Right lobe of liver (tissue), 6 donors: ENCODE measurements at regions not wholly inside any gene's neighbourhood (a gene's known extent, or its start where the extent isn't known, plus 50 kb on each side); places are given as distances from the start of the nearest gene placed in this dataset.

Source experiments
- ATAC-seq, 4 donors: fragments of 200-7000 bp; cut with Tn5 transposase; one replicate each; pipeline ENCODE4 v1.9.1; 2020; ENCODE audit warnings: mild to moderate bottlenecking in 4 of 4, moderate library complexity in 4 of 4
- DNase-seq, 3 donors: peaks; one replicate each; pipeline ENCODE4 v3.0.0-alpha.2; 2020
- H3K27ac ChIP-seq, 3 donors: fragments of 200-600 bp; one replicate each; pipeline ENCODE4 v1.8.0; 2022
- H3K27me3 ChIP-seq, 2 donors: fragments of 200-600 bp; one replicate each; pipeline ENCODE4 v1.8.0; 2022
- H3K36me3 ChIP-seq, 4 donors: fragments of 200-600 bp; sonication (generic) in 1 of 4; one replicate each; pipeline versions ENCODE4 v1.5.1 to v1.8.0; 2017 to 2022; ENCODE audit warnings: control low read depth in 1 of 4
- H3K4me1 ChIP-seq, 4 donors: fragments of 200-600 bp; sonication (generic) in 1 of 4; one replicate each; pipeline versions ENCODE4 v1.5.1 to v1.8.0; 2017 to 2022; ENCODE audit warnings: control low read depth in 1 of 4
- H3K4me3 ChIP-seq, 3 donors: fragments of 200-600 bp; one replicate each; pipeline ENCODE4 v1.8.0; 2022
- H3K9me3 ChIP-seq, 4 donors: fragments of 200-600 bp; sonication (generic) in 1 of 4; one replicate each; pipeline versions ENCODE4 v1.5.1 to v1.8.0; 2017 to 2022; ENCODE audit warnings: control low read depth in 1 of 4
- CTCF ChIP-seq, 4 donors: fragments of 200-600 bp in 3 of 4; fragments of 450-650 bp in 1 of 4; IDR thresholded peaks; one replicate each; pipeline versions ENCODE4 v1.5.1 to v1.8.0; 2016 to 2022; ENCODE audit warnings: antibody characterized with exemption in 4 of 4, mild to moderate bottlenecking in 2 of 4
- POLR2A ChIP-seq: fragments of 450-650 bp; IDR thresholded peaks from one replicate; pipeline ENCODE4 v1.6.1; 2017; ENCODE audit warnings: antibody characterized with exemption, mild to moderate bottlenecking
- WGBS: methylation state at CpG from one replicate; pipeline ENCODE4 v1.1.6; 2018; ENCODE audit warnings: low coverage, low lambda C conversion rate; ENCODE audit not compliant: insufficient coverage; ENCODE audit errors: missing lambda C conversion rate; 5-methylcytosine and 5-hydroxymethylcytosine counted together
- intact Hi-C, 2 donors: fragments of 100-400 bp; cut with DNase I; formaldehyde crosslinking; loops; one replicate each; pipeline versions ENCODE4 v1.11.2 to v1.14.1; 2022
- donor health status: DM: no; HTN: yes; CAD: no.
- donor health status: DM: no; HTN: no; CAD: no.
- donor health status: DM: no; HTN: no; CAD: no.
- donor health status: DM: no; HTN: yes; CAD: no.
- donor health status: DM: no; HTN: yes; CAD: no.

- Histone ChIP-seq H3K36me3 (no peaks in the 10 kb centered on the region), H3K4me3 (no peak overlapping the region), H3K27me3 (no peaks in the 10 kb centered on the region), H3K4me1 (peaks cover 0 to 7% (median under 1%) of the 10 kb centered on the region in 4 donors), H3K9me3 (no peaks in the 10 kb centered on the region), H3K27ac (no peak overlapping the region)
- intact Hi-C loops, result no loop called here
- TF ChIP-seq CTCF (IDR thresholded peaks at IDR 0.05), result peak in 3 of 4 donors; percentile 11 to 23 (median 12)
- no peak for TF ChIP-seq POLR2A
- DNase-seq, result no peak
- 89% methylated on average over 2 of the region's 2 CpGs for WGBS
- peak in 3 of 4 donors; percentile 50 to 68 (median 58) for ATAC-seq
These were observed 116.8 kb upstream of the SLC38A4 start for GRCh38 chr12:46942579-46942978.

- H3K36me3 ChIP-seq, result no peaks in the 10 kb centered on the region
- peak; percentile 66 to 87 (median 78) for ATAC-seq
- no peak overlapping the region for H3K4me3 ChIP-seq
- DNase-seq, result no peak
- whole genome bisulfite sequencing, result 10% methylated on average over 2 of the region's 2 CpGs
- H3K27me3 ChIP-seq, result no peaks in the 10 kb centered on the region
- H3K9me3 ChIP-seq, result no peaks in the 10 kb centered on the region
- intact Hi-C loops, result no loop called here
- TF ChIP-seq POLR2A (no peak), CTCF (IDR thresholded peaks at IDR 0.05) (peak; percentile 31 to 51 (median 38))
- H3K27ac ChIP-seq, result no peak overlapping the region
- peaks cover 0 to 1% (median 0%) of the 10 kb centered on the region in 4 donors for H3K4me1 ChIP-seq
These were observed 118.3 kb upstream of the SLC38A4 start for GRCh38 chr12:46944088-46944487.

GRCh38 chr12:46944771-46945170, 119.0 kb upstream of the SLC38A4 start:
- no peak overlapping the region for H3K4me3 ChIP-seq
- TF ChIP-seq CTCF (IDR thresholded peaks at IDR 0.05) (no peak), POLR2A (no peak)
- peaks cover 0 to 1% (median 0%) of the 10 kb centered on the region in 4 donors for H3K4me1 ChIP-seq
- DNase-seq (no peak), ATAC-seq (no peak)
- H3K36me3 ChIP-seq, result no peaks in the 10 kb centered on the region
- no peak overlapping the region for H3K27ac ChIP-seq
- intact Hi-C loops, result no loop called here
- H3K27me3 ChIP-seq, result no peaks in the 10 kb centered on the region
- 90% methylated on average over 5 of the region's 5 CpGs for WGBS
- no peaks in the 10 kb centered on the region for H3K9me3 ChIP-seq

GRCh38 chr12:46945591-46945990, 119.8 kb upstream of the SLC38A4 start:
- WGBS, result 92% methylated on average over 3 of the region's 3 CpGs
- no peaks in the 10 kb centered on the region for H3K9me3 ChIP-seq
- peaks cover 0 to 1% (median 0%) of the 10 kb centered on the region in 4 donors for H3K4me1 ChIP-seq
- no peaks in the 10 kb centered on the region for H3K36me3 ChIP-seq
- no peak overlapping the region for H3K27ac ChIP-seq
- H3K27me3 ChIP-seq, result no peaks in the 10 kb centered on the region
- TF ChIP-seq POLR2A (no peak), CTCF (IDR thresholded peaks at IDR 0.05) (no peak)
- ATAC-seq (no peak), DNase-seq (no peak)
- intact Hi-C loops, result no loop called here
- no peak overlapping the region for H3K4me3 ChIP-seq

GRCh38 chr12:46946137-46946536, 120.3 kb upstream of the SLC38A4 start:
- TF ChIP-seq POLR2A (no peak), CTCF (IDR thresholded peaks at IDR 0.05) (no peak)
- intact Hi-C loops, result no loop called here
- Histone ChIP-seq H3K9me3 (no peaks in the 10 kb centered on the region), H3K27me3 (no peaks in the 10 kb centered on the region), H3K27ac (no peak overlapping the region), H3K36me3 (no peaks in the 10 kb centered on the region), H3K4me3 (no peak overlapping the region), H3K4me1 (peaks cover 0 to 1% (median 0%) of the 10 kb centered on the region in 4 donors)
- ATAC-seq (no peak), DNase-seq (no peak)
- WGBS, result 97% methylated on average over 2 of the region's 2 CpGs
